SU-DHL-6 (cell line): ENCODE measurements at regions not wholly inside any gene's neighbourhood (a gene's known extent, or its start where the extent isn't known, plus 50 kb on each side); places are given as distances from the start of the nearest gene placed in this dataset.

Source experiments
- H2AFZ ChIP-seq: fragments of 200-600 bp; sonication (generic); 2 replicates; pipeline ENCODE4 v1.6.1; 2014; ENCODE audit warnings: low read depth, mild to moderate bottlenecking, moderate library complexity, mixed read lengths, antibody characterized with exemption, low read length; ENCODE audit not compliant: severe bottlenecking
- H3F3A ChIP-seq: fragments of 200-600 bp; shearing (Covaris generic); 2 replicates; pipeline ENCODE4 v1.6.0; 2016; ENCODE audit warnings: antibody characterized with exemption, mild to moderate bottlenecking; ENCODE audit not compliant: insufficient read depth
- H3K27ac ChIP-seq: fragments of 200-600 bp; sonication (generic); 2 replicates; pipeline ENCODE4 v1.5.1; 2016; ENCODE audit warnings: low read depth, mild to moderate bottlenecking, low read length, moderate library complexity, mixed read lengths
- H3K27me3 ChIP-seq: fragments of 200-600 bp; sonication (generic), shearing (Covaris generic); 2 replicates; pipeline ENCODE4 v1.6.0; 2014; ENCODE audit warnings: mild to moderate bottlenecking, low read length
- H3K36me3 ChIP-seq: fragments of 200-600 bp; sonication (generic); 2 replicates; pipeline ENCODE4 v1.6.1; 2014; ENCODE audit warnings: mild to moderate bottlenecking, low read length, mixed read lengths
- H3K4me2 ChIP-seq: fragments of 300-600, 200-600 bp; shearing (Covaris generic), sonication (generic); 2 replicates; pipeline ENCODE4 v1.6.0; 2014; ENCODE audit warnings: low read length, low read depth, mild to moderate bottlenecking; ENCODE audit not compliant: poor library complexity, severe bottlenecking
- H3K4me3 ChIP-seq: fragments of 200-600 bp; sonication (generic); 2 replicates; pipeline ENCODE4 v1.5.1; 2014; ENCODE audit warnings: antibody characterized with exemption, low read length, mild to moderate bottlenecking, mixed read lengths; ENCODE audit not compliant: insufficient read depth, poor library complexity, severe bottlenecking
- H3K79me2 ChIP-seq: fragments of 200-600 bp; sonication (generic); 2 replicates; pipeline ENCODE4 v1.6.1; 2014; ENCODE audit warnings: mild to moderate bottlenecking, low read length, moderate library complexity; ENCODE audit not compliant: insufficient read depth
- H3K9ac ChIP-seq: fragments of 200-600 bp; sonication (generic); 2 replicates; pipeline ENCODE4 v1.7.0; 2014; ENCODE audit warnings: mild to moderate bottlenecking, low read length
- H3K9me2 ChIP-seq: fragments of 200-600 bp; sonication (generic); replicated peaks from 2 replicates; pipeline ENCODE4 v1.6.1; 2014; ENCODE audit warnings: low read length; ENCODE audit not compliant: insufficient read depth
- H3K9me3 ChIP-seq: fragments of 200-600 bp; sonication (generic); 2 replicates; pipeline ENCODE4 v1.6.1; 2014; ENCODE audit warnings: low read length, mixed read lengths; ENCODE audit not compliant: insufficient read depth
- H4K20me1 ChIP-seq: fragments of 200-600 bp; sonication (generic); 2 replicates; pipeline ENCODE4 v1.6.1; 2014; ENCODE audit warnings: low read depth, mild to moderate bottlenecking, antibody characterized with exemption, low read length, moderate library complexity, mixed read lengths
- EZH2phosphoT487 ChIP-seq: fragments of 200-600 bp; sonication (generic), shearing (Covaris generic); conservative IDR thresholded peaks from 2 replicates; pipeline ENCODE4 v1.6.1; 2018; ENCODE audit warnings: mild to moderate bottlenecking, antibody characterized with exemption, low read length, moderate library complexity, mixed read lengths
- TF ChIP-seq, protein P1 (sequence below): fragments of 200-600 bp; sonication (generic); IDR thresholded peaks from one replicate; pipeline ENCODE4 v1.5.1; 2017; ENCODE audit warnings: antibody characterized with exemption, mild to moderate bottlenecking, low read length, moderate library complexity; ENCODE audit not compliant: insufficient read depth, poor library complexity, severe bottlenecking

DNA sequence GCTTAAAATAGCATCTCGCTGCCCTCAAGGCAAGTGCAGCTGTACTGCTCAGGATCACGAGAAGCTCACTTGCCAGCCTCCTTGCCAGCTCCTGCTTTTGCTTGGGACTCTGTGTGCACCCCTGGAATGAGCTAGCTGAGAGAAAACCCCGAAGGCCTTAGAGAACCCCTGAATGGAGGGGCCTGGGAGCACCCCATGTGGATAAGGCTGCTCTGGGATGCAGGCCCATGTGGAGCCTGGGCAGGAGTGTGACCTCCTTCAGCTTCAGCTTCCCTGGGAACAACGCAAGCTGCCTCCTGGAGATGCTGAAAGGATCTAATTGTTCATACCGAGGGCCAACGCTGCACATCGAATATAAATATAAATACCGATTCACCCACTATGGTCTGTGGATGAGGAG, 109.2 kb downstream of the HSPH1 start:
- TF ChIP-seq EZH2phosphoT487 = no peak
- TF ChIP-seq, protein P1, sequence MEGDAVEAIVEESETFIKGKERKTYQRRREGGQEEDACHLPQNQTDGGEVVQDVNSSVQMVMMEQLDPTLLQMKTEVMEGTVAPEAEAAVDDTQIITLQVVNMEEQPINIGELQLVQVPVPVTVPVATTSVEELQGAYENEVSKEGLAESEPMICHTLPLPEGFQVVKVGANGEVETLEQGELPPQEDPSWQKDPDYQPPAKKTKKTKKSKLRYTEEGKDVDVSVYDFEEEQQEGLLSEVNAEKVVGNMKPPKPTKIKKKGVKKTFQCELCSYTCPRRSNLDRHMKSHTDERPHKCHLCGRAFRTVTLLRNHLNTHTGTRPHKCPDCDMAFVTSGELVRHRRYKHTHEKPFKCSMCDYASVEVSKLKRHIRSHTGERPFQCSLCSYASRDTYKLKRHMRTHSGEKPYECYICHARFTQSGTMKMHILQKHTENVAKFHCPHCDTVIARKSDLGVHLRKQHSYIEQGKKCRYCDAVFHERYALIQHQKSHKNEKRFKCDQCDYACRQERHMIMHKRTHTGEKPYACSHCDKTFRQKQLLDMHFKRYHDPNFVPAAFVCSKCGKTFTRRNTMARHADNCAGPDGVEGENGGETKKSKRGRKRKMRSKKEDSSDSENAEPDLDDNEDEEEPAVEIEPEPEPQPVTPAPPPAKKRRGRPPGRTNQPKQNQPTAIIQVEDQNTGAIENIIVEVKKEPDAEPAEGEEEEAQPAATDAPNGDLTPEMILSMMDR = no peak
- Histone ChIP-seq H3K9ac (no peak overlapping the region), H3K79me2 (no peaks in the 10 kb centered on the region), H3K4me3 (no peak overlapping the region), H3K27ac (no peak overlapping the region), H2AFZ (no peak overlapping the region), H3K36me3 (no peaks in the 10 kb centered on the region), H3K9me3 (no peaks in the 10 kb centered on the region), H3K4me2 (no peak overlapping the region), H3F3A (no peaks in the 10 kb centered on the region), H3K9me2 (no peaks in the 10 kb centered on the region), H4K20me1 (no peaks in the 10 kb centered on the region), H3K27me3 (no peaks in the 10 kb centered on the region)

DNA sequence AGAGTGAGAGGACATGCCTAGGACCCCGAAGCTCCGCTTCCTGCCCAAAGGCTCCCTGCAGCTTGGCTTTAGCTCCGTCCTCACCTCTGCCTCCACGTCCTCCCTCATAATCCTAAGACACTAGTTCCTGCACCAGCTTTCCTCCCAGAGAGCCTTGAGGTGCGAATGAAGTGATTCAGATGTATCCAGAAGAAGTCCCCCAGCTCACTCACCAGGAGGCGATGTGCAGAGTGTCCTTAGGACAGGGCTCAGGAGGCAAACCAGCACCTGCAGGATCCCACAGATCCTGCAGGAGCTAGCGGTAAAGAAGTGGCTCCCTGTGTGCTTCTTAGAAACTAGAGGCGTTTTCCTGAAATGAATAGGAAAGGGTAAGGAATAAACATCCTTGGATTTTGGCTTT, 109.7 kb downstream of the HSPH1 start:
- no peaks in the 10 kb centered on the region for H3K36me3 ChIP-seq
- no peaks in the 10 kb centered on the region for H3F3A ChIP-seq
- H4K20me1 ChIP-seq = no peaks in the 10 kb centered on the region
- no peaks in the 10 kb centered on the region for H3K27me3 ChIP-seq
- H3K27ac ChIP-seq = no peak overlapping the region
- H2AFZ ChIP-seq = no peak overlapping the region
- H3K9me3 ChIP-seq = no peaks in the 10 kb centered on the region
- TF ChIP-seq, protein P1 = no peak
- TF ChIP-seq EZH2phosphoT487 = no peak
- H3K9ac ChIP-seq = no peak overlapping the region
- no peak overlapping the region for H3K4me2 ChIP-seq
- H3K4me3 ChIP-seq = no peak overlapping the region
- no peaks in the 10 kb centered on the region for H3K9me2 ChIP-seq
- H3K79me2 ChIP-seq = no peaks in the 10 kb centered on the region

DNA sequence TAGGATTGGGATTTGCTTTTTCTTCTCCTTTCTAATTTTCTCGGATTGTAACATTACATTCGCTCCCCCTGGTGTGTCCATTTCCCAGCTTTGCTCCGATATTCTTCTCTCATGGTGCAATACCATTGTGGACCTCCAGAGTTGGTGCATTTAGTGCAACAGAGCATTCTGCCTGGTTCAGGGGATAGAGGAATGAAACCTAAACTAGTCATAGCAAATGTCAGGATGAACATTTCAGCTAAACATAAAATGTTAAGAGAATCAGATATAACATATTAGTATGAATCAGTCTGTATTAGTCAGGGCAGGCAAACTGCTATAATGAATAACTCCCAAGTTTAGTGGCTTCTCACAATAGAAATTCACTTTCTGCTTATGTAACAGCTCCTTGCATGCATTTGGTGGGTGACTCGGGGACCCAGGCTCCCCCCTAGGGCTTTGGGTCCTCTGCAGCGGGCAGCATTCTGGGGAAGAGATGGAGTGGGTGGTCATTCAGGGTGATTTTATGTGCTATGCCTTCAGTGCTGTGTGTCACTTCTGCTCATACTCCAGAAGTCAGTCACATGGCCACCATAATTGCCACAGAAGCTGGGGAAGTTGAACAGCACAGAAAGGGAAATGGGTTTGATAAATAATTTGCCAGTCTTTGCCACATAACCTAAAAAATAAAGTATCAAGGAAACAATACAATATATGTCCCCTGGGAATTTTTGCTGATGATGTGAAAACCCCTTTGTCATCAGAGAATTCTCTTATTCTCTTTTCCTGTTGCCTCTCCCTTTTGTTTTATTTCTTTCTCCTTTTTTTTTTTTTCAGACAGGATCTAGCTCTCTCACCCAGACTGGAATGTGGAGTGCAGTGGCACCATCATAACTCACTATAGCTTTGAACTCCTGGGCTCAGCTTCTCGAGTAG, 111.0 kb downstream of the HSPH1 start:
- no peak overlapping the region for H3K4me2 ChIP-seq
- H3K36me3 ChIP-seq = no peaks in the 10 kb centered on the region
- no peak overlapping the region for H3K4me3 ChIP-seq
- TF ChIP-seq, protein P1 = no peak
- no peak for TF ChIP-seq EZH2phosphoT487
- no peaks in the 10 kb centered on the region for H4K20me1 ChIP-seq
- no peaks in the 10 kb centered on the region for H3F3A ChIP-seq
- H3K9ac ChIP-seq = no peak overlapping the region
- H2AFZ ChIP-seq = no peak overlapping the region
- no peaks in the 10 kb centered on the region for H3K79me2 ChIP-seq
- H3K9me3 ChIP-seq = no peaks in the 10 kb centered on the region
- H3K27me3 ChIP-seq = no peaks in the 10 kb centered on the region
- H3K9me2 ChIP-seq = no peaks in the 10 kb centered on the region
- H3K27ac ChIP-seq = no peak overlapping the region
